ENCODE measurements at regions not wholly inside any gene's neighbourhood (a gene's known extent, or its start where the extent isn't known, plus 50 kb on each side); places are given as distances from the start of the nearest gene placed in this dataset.

DNA sequence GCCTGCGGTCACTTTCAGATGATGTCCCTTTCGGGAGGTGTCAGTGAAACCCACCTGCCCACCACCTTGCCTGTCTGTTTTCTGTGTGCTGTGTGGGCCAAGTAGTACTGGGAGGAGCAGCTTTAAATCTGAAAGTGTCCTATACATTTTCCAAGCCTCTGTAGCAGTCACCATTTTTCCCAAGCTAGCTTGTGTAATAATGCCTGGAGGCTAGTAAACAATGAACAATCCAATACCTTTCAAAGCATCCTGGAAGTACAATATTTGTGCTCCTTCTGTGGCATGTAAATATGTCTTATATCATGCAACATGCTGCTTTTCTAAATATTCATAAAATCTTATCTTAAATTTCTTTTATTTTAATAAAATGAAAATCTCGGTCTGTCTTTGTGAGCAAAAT, 111.6 kb upstream of the C1GALT1C1 start:
- no peak overlapping the region for H3K27ac ChIP-seq
- no peaks in the 10 kb centered on the region for H3K9me3 ChIP-seq
- no peak for DNase-seq
- in situ Hi-C loops (cut with MboI; ENCODE audit: low pct_ligation_motif_present in 1 of 4, low pct_unique_long_range_greater_than_20kb in 1 of 4, low sequenced_read_pairs in 3 of 4), result no loop called here
- H3K36me3 ChIP-seq, result no peaks in the 10 kb centered on the region
- no peaks in the 10 kb centered on the region for H3K4me1 ChIP-seq
- intact Hi-C loops (cut with DNase I; ENCODE audit: low total_unique reads), result no loop called here
- no peak overlapping the region for H3K4me3 ChIP-seq
- no peaks in the 10 kb centered on the region for H3K27me3 ChIP-seq
- no peak for TF ChIP-seq POLR2AphosphoS5 (IDR thresholded peaks at IDR 0.05)
- TF ChIP-seq EP300 (IDR thresholded peaks at IDR 0.05; ENCODE audit: low read depth), result no peak
- TF ChIP-seq, protein P1, sequence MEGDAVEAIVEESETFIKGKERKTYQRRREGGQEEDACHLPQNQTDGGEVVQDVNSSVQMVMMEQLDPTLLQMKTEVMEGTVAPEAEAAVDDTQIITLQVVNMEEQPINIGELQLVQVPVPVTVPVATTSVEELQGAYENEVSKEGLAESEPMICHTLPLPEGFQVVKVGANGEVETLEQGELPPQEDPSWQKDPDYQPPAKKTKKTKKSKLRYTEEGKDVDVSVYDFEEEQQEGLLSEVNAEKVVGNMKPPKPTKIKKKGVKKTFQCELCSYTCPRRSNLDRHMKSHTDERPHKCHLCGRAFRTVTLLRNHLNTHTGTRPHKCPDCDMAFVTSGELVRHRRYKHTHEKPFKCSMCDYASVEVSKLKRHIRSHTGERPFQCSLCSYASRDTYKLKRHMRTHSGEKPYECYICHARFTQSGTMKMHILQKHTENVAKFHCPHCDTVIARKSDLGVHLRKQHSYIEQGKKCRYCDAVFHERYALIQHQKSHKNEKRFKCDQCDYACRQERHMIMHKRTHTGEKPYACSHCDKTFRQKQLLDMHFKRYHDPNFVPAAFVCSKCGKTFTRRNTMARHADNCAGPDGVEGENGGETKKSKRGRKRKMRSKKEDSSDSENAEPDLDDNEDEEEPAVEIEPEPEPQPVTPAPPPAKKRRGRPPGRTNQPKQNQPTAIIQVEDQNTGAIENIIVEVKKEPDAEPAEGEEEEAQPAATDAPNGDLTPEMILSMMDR (IDR thresholded peaks at IDR 0.05), result no peak
- no peak for TF ChIP-seq POLR2A (IDR thresholded peaks at IDR 0.05)
- WGBS, 2 donors (ENCODE audit: low coverage in 1 of 2), result 92 to 100% methylated on average over 1 to 3 of the region's 3 CpGs

DNA sequence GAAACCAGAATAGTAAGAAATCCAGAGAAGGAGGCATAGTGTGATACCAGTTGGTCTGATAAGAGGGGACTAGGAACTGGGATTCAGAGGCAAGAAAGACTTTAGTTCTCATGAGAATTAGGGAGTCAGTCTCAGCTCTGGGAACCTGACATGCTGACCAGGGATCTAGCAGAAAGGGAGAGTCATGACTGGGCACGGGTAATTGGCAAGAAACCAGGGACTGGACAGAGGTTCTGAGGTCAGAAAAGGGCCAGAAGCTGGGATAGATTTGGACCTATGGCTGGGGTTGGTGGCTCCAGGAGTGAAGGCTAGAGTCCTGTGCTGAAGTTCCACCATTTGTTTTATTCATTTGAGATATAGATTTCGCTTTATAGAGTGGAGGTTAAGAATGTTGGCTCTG, 110.2 kb upstream of the C1GALT1C1 start:
- Histone ChIP-seq H3K27ac (no peak overlapping the region), H3K36me3 (no peaks in the 10 kb centered on the region), H3K4me1 (no peaks in the 10 kb centered on the region), H3K9me3 (no peaks in the 10 kb centered on the region), H3K27me3 (no peaks in the 10 kb centered on the region), H3K4me3 (no peak overlapping the region)
- 73% methylated on average over 2 of the region's 2 CpGs; no CpG with 5 or more reads in 1 of the 2 donors for WGBS, 2 donors (ENCODE audit: low coverage in 1 of 2)
- intact Hi-C loops (cut with DNase I; ENCODE audit: low total_unique reads) (no loop called here), in situ Hi-C loops (cut with MboI; ENCODE audit: low pct_ligation_motif_present in 1 of 4, low pct_unique_long_range_greater_than_20kb in 1 of 4, low sequenced_read_pairs in 3 of 4) (no loop called here)
- no peak for TF ChIP-seq POLR2AphosphoS5 (IDR thresholded peaks at IDR 0.05)
- TF ChIP-seq, protein P1 (IDR thresholded peaks at IDR 0.05), result no peak
- no peak for TF ChIP-seq EP300 (IDR thresholded peaks at IDR 0.05; ENCODE audit: low read depth)
- TF ChIP-seq POLR2A (IDR thresholded peaks at IDR 0.05), result no peak
- DNase-seq, result no peak

DNA sequence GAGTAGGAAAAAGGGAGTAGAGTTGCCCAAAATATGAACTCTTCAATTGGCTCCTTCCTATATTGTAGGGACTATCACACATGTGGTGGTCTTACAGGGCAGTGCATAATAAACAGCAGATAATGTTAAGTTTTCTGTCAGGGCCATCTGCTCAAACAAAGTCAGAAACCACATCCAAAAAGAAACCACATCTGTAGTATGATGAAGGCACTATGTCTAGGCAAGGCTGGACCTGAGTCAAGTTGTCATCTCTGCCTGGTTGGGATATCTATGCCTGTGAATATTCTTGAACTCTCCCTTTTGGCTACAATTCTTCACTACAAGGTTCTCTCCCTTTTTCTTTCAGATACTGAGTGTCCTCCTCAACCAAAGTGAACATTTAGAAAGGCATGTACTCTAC, 109.4 kb upstream of the C1GALT1C1 start:
- in situ Hi-C loops (cut with MboI; ENCODE audit: low pct_ligation_motif_present in 1 of 4, low pct_unique_long_range_greater_than_20kb in 1 of 4, low sequenced_read_pairs in 3 of 4), result no loop called here
- TF ChIP-seq POLR2AphosphoS5 (IDR thresholded peaks at IDR 0.05) (no peak), EP300 (IDR thresholded peaks at IDR 0.05; ENCODE audit: low read depth) (no peak), POLR2A (IDR thresholded peaks at IDR 0.05) (no peak)
- TF ChIP-seq, protein P1 (IDR thresholded peaks at IDR 0.05), result no peak
- Histone ChIP-seq H3K27ac (no peak overlapping the region), H3K4me3 (no peak overlapping the region), H3K27me3 (no peaks in the 10 kb centered on the region), H3K9me3 (no peaks in the 10 kb centered on the region), H3K36me3 (no peaks in the 10 kb centered on the region), H3K4me1 (no peaks in the 10 kb centered on the region)
- intact Hi-C loops (cut with DNase I; ENCODE audit: low total_unique reads), result no loop called here
- DNase-seq, result no peak

- in situ Hi-C loops (cut with MboI; ENCODE audit: low pct_ligation_motif_present in 1 of 4, low pct_unique_long_range_greater_than_20kb in 1 of 4, low sequenced_read_pairs in 3 of 4), result no loop called here
- Histone ChIP-seq H3K36me3 (no peaks in the 10 kb centered on the region), H3K27ac (no peak overlapping the region), H3K4me1 (no peaks in the 10 kb centered on the region), H3K4me3 (no peak overlapping the region), H3K9me3 (no peaks in the 10 kb centered on the region), H3K27me3 (no peaks in the 10 kb centered on the region)
- intact Hi-C loops (cut with DNase I; ENCODE audit: low total_unique reads), result no loop called here
- 63 to 100% methylated on average over 1 of the region's 1 CpG for WGBS, 2 donors (ENCODE audit: low coverage in 1 of 2)
- TF ChIP-seq POLR2AphosphoS5 (IDR thresholded peaks at IDR 0.05) (no peak), EP300 (IDR thresholded peaks at IDR 0.05; ENCODE audit: low read depth) (no peak), POLR2A (IDR thresholded peaks at IDR 0.05) (no peak)
- TF ChIP-seq, protein P1 (IDR thresholded peaks at IDR 0.05), result no peak
- no peak for DNase-seq
These were observed 107.1 kb upstream of the C1GALT1C1 start for GRCh38 chrX:120736989-120737388.
